Keratinocyte (primary cell): ENCODE measurements at regions not wholly inside any gene's neighbourhood (a gene's known extent, or its start where the extent isn't known, plus 50 kb on each side); places are given as distances from the start of the nearest gene placed in this dataset.
A peak's percentile ranks its signal among the peaks of the same experiment; 100 is the strongest.

Source experiments
- DNase-seq: peaks from one replicate; pipeline ENCODE4 v3.0.0-alpha.2; 2011; ENCODE audit warnings: low read depth, missing footprints, low spot score
- FAIRE-seq: peaks from 2 replicates; lab custom pipeline; 2011; peaks lifted over from hg19 to GRCh38; lab: Jason Lieb, UNC
- H2AFZ ChIP-seq: 2 replicates; pipeline ENCODE4 v1.6.0; 2012; ENCODE audit warnings: low read length, control low read depth, inconsistent platforms; ENCODE audit not compliant: control insufficient read depth
- H3K27ac ChIP-seq: 2 replicates; pipeline ENCODE4 v1.5.1; 2011; ENCODE audit warnings: low read length; ENCODE audit not compliant: control insufficient read depth, insufficient read depth
- H3K27me3 ChIP-seq: 3 replicates; pipeline ENCODE4 v1.6.0; 2011; ENCODE audit warnings: low read length; ENCODE audit not compliant: control insufficient read depth, insufficient read depth; ENCODE audit errors: extremely low read depth
- H3K36me3 ChIP-seq, 2 experiments: 2 replicates in 1 of 2; 3 replicates in 1 of 2; pipeline ENCODE4 v1.5.1; 2011; ENCODE audit warnings: low read length in 2 of 2, mild to moderate bottlenecking in 1 of 2; ENCODE audit not compliant: control insufficient read depth in 2 of 2, insufficient read depth in 2 of 2; ENCODE audit errors: extremely low read depth in 1 of 2
- H3K4me1 ChIP-seq: 3 replicates; pipeline ENCODE4 v1.5.1; 2011; ENCODE audit warnings: low read length; ENCODE audit not compliant: control insufficient read depth, insufficient read depth; ENCODE audit errors: extremely low read depth
- H3K4me2 ChIP-seq: 3 replicates; pipeline ENCODE4 v1.6.0; 2011; ENCODE audit warnings: low read depth, low read length; ENCODE audit not compliant: control insufficient read depth, insufficient read depth; ENCODE audit errors: extremely low read depth
- H3K4me3 ChIP-seq, 3 experiments: fragments of 200-600 bp in 1 of 3; sonication (generic) in 1 of 3; 2 replicates in 2 of 3; 3 replicates in 1 of 3; pipeline ENCODE4 v1.5.1; 2011 to 2016; ENCODE audit warnings: low read length in 3 of 3, mild to moderate bottlenecking in 3 of 3, control low read depth in 2 of 3, inconsistent platforms in 1 of 3, low read depth in 1 of 3, mixed read lengths in 1 of 3, mixed run types in 1 of 3, moderate library complexity in 1 of 3; ENCODE audit not compliant: control insufficient read depth in 2 of 3, insufficient read depth in 2 of 3; ENCODE audit errors: extremely low read depth in 1 of 3
- H3K79me2 ChIP-seq: 2 replicates; pipeline ENCODE4 v1.6.0; 2012; ENCODE audit warnings: low read length; ENCODE audit not compliant: control insufficient read depth, insufficient read depth
- H3K9ac ChIP-seq: 3 replicates; pipeline ENCODE4 v1.6.0; 2011; ENCODE audit warnings: low read length; ENCODE audit not compliant: control insufficient read depth, insufficient read depth; ENCODE audit errors: extremely low read depth
- H3K9me1 ChIP-seq: 3 replicates; pipeline ENCODE4 v1.6.0; 2011; ENCODE audit warnings: low read length; ENCODE audit not compliant: control insufficient read depth, insufficient read depth; ENCODE audit errors: extremely low read depth
- H3K9me3 ChIP-seq: 2 replicates; pipeline ENCODE4 v1.5.1; 2012; ENCODE audit warnings: low read depth, low read length; ENCODE audit not compliant: control insufficient read depth
- H4K20me1 ChIP-seq: 3 replicates; pipeline ENCODE4 v1.6.0; 2011; ENCODE audit warnings: low read length; ENCODE audit not compliant: control insufficient read depth, insufficient read depth; ENCODE audit errors: extremely low read depth
- EZH2 ChIP-seq: IDR thresholded peaks from one replicate; pipeline ENCODE4 v1.6.1; 2012; ENCODE audit warnings: inconsistent platforms, mild to moderate bottlenecking, low read length, moderate library complexity
- dilution Hi-C: fragments of 300-500 bp; cut with MboI; formaldehyde crosslinking; loops from one replicate; pipeline ENCODE4 v1.7.0; 2020; ENCODE audit warnings: low sequenced_read_pairs; ENCODE audit not compliant: extremely low pct_ligation_motif_present
- TF ChIP-seq, protein P1 (sequence below), 3 experiments: IDR thresholded peaks in 1 of 3; conservative IDR thresholded peaks in 1 of 3; optimal IDR thresholded peaks in 1 of 3; 2 replicates in 2 of 3; 3 replicates in 1 of 3; pipeline versions ENCODE3 to v1.5.1; 2011; ENCODE audit warnings: low read length in 3 of 3, mild to moderate bottlenecking in 3 of 3, moderate library complexity in 2 of 3, control low read depth in 1 of 3, inconsistent platforms in 1 of 3; ENCODE audit not compliant: insufficient read depth in 2 of 3; ENCODE audit errors: extremely low read depth in 1 of 3

DNA sequence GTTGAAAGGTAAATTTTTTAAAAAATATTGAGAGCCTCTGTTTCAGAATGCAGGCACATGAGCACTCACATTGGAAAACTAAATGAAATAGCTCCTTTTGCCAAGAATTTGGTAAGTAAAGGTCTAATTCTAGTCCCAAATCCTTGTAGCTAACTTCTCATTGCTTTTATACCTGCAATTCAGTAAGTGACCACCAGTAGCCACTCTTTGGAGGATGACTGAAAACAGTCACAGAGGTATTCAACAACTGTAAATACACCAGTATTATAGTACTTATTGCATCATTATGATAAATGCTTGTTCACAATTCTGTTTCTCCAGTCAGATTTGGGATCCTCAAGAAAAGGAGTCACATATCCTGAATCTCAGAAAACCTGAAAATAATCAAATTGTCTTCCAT, 562.4 kb upstream of the CDH11 start:
- no peaks in the 10 kb centered on the region for H3K36me3 ChIP-seq
- H4K20me1 ChIP-seq = no peaks in the 10 kb centered on the region
- H2AFZ ChIP-seq = no peak overlapping the region
- DNase-seq (no peak), FAIRE-seq (no peak)
- H3K4me3 ChIP-seq = no peak overlapping the region
- no peaks in the 10 kb centered on the region for H3K9me1 ChIP-seq
- H3K27ac ChIP-seq = no peak overlapping the region
- dilution Hi-C loops = no loop called here
- H3K4me1 ChIP-seq = no peaks in the 10 kb centered on the region
- no peaks in the 10 kb centered on the region for H3K27me3 ChIP-seq
- no peaks in the 10 kb centered on the region for H3K9me3 ChIP-seq
- H3K4me2 ChIP-seq = no peak overlapping the region
- H3K79me2 ChIP-seq = no peaks in the 10 kb centered on the region
- H3K9ac ChIP-seq = no peak overlapping the region
- TF ChIP-seq EZH2 = no peak

DNA sequence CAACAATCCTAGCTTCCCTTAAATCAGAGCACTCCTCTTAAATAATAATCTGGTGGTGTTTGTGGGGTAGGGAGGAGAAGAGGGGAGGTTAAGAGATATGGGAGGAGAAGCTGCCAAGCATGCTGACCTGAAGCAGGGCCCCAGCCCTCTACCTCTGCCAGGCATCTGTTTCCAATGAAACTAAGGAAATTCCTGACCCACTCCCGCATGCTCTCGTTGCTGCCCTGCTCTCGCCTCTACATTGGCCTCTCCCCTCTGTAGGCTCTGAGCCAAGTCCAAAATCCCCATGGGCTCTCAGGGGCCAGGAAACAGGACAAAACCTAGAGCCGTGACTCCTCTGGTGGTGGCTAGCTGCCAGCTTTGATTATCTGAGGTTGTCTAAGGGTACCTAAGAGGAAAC, 559.5 kb upstream of the CDH11 start:
- DNase-seq (no peak), FAIRE-seq (no peak)
- Histone ChIP-seq H3K4me1 (peaks cover 2% of the 10 kb centered on the region), H3K27me3 (no peaks in the 10 kb centered on the region), H4K20me1 (no peaks in the 10 kb centered on the region), H3K9me1 (no peaks in the 10 kb centered on the region), H2AFZ (no peak overlapping the region), H3K36me3 (no peaks in the 10 kb centered on the region), H3K4me3 (no peak overlapping the region), H3K4me2 (no peak overlapping the region), H3K27ac (no peak overlapping the region), H3K9me3 (no peaks in the 10 kb centered on the region), H3K9ac (no peak overlapping the region), H3K79me2 (no peaks in the 10 kb centered on the region)
- dilution Hi-C loops = no loop called here
- TF ChIP-seq, protein P1, sequence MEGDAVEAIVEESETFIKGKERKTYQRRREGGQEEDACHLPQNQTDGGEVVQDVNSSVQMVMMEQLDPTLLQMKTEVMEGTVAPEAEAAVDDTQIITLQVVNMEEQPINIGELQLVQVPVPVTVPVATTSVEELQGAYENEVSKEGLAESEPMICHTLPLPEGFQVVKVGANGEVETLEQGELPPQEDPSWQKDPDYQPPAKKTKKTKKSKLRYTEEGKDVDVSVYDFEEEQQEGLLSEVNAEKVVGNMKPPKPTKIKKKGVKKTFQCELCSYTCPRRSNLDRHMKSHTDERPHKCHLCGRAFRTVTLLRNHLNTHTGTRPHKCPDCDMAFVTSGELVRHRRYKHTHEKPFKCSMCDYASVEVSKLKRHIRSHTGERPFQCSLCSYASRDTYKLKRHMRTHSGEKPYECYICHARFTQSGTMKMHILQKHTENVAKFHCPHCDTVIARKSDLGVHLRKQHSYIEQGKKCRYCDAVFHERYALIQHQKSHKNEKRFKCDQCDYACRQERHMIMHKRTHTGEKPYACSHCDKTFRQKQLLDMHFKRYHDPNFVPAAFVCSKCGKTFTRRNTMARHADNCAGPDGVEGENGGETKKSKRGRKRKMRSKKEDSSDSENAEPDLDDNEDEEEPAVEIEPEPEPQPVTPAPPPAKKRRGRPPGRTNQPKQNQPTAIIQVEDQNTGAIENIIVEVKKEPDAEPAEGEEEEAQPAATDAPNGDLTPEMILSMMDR (optimal IDR thresholded peaks at IDR 0.05 in 1 of 3, IDR thresholded peaks at IDR 0.05 in 1 of 3, conservative IDR thresholded peaks at IDR 0.05 in 1 of 3; ENCODE audit: extremely low read depth in 1 of 3, insufficient read depth in 2 of 3, low read length in 3 of 3) = no peak
- TF ChIP-seq EZH2 = no peak

DNA sequence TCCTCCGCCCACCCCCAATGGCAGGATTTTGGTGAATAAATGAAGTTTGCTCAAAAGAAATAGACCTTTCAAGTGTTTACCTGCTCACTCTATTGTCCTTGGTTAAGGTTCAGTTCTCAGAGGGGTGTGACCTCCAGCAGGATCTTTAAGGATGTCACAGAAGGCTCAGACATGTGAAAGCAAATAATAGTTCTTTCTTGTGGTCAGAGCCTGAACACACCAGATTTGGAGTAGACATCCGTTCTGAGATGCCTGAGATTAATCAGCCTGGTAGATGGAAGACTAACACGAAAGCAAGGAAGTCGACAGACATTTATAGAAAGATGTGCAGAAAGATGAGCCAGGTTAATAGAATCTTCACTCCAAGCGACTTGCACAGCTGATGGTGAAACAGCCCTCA, 557.9 kb upstream of the CDH11 start:
- dilution Hi-C loops = no loop called here
- H3K9ac ChIP-seq = no peak overlapping the region

More for the DNA sequence above, 557.9 kb upstream of the CDH11 start:
- Histone ChIP-seq H3K9me3 (no peaks in the 10 kb centered on the region), H3K4me2 (no peak overlapping the region), H3K9me1 (no peaks in the 10 kb centered on the region), H4K20me1 (no peaks in the 10 kb centered on the region), H3K27ac (no peak overlapping the region), H3K27me3 (no peaks in the 10 kb centered on the region), H3K79me2 (no peaks in the 10 kb centered on the region), H3K4me1 (peaks cover 2% of the 10 kb centered on the region), H3K36me3 (no peaks in the 10 kb centered on the region), H3K4me3 (no peak overlapping the region), H2AFZ (no peak overlapping the region)
- FAIRE-seq (peak; percentile 17), DNase-seq (no peak)
- TF ChIP-seq, protein P1 (optimal IDR thresholded peaks at IDR 0.05 in 1 of 3, IDR thresholded peaks at IDR 0.05 in 1 of 3, conservative IDR thresholded peaks at IDR 0.05 in 1 of 3; ENCODE audit: extremely low read depth in 1 of 3, insufficient read depth in 2 of 3, low read length in 3 of 3) = no peak
- TF ChIP-seq EZH2 = no peak
